Stimulated activated CD4-positive, alpha-beta T cell treated with anti-CD3 and anti-CD28 coated beads, Interleukin-1b, Interleukin-23, amount 100 ng/mL, for 48 hours (primary cell): ENCODE measurements at regions not wholly inside any gene's neighbourhood (a gene's known extent, or its start where the extent isn't known, plus 50 kb on each side); places are given as distances from the start of the nearest gene placed in this dataset.

Experiments
- DNase-seq: peaks from one replicate; pipeline ENCODE4 v3.0.0-alpha.2; 2020

DNA sequence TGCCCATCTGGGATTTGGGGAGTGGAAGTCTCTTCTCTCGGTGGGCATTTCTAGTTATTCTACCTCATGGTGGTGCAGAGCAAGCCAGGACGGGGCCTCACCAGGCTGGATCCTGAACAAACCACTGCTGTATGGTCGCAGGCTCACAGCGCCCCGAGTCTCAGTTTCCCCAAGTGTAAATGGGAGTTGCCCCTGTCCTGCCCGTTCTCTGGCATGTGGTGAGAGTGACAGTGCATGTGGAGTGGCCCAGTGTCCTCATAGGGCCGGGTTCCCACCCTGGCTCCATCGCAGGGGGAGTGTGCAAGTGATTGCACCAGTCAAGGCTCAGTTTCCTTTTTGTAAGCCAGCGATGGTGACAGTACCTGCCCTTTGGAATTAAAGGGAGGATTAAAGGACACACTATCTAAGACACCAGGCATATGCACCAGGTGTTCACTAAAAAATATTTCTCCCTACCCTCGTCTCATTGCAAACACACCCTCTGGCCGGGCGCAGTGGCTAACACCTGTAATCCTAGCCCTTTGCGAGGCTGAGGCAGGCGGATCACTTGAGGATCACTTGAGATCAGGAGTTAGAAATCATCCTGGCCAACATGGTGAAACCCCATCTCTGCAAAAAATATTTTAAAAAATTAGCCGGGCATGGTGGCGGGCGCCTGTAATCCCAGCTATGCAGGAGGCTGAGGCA, 173.3 kb upstream of the MYCN start:
- no peak for DNase-seq

DNA sequence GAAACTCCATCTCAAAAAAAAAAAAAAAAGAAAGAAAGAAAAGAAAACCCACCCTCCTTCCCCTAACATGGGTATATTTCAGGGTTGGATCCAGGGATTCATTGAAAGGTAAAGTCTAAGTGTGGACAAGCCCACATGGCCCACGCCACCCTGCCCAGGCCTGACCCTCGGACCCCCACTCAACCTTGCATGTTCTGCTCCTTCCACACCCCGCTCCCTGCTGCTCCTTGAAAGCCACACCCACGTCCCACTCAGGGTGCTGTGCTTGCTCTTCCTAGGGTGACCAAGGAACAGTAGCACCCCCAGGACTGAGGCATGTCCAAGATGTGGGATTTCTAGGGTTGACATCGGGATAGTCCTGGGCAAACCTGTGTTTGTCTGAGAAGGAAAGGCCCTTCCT, 172.7 kb upstream of the MYCN start:
- DNase-seq, result no peak

DNA sequence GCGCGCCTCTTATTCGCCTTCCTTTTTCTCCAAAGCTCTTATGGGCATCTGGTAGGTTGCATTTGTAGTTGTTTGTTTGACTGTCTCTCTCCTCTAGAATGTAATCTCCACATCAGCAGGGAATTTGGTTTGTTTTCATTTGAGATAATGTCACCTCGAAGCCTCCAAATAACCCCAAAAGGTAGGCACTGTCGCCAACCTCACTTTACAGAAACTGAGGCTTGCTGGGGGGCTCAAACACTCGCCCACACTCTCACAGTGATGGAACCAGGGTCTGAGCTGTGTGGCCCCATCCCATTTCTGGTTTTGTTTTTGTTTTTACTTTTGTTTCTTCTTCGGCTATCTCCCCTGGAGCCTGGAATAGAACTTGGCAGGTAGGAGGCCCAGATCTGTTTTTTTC, 172.2 kb upstream of the MYCN start:
- DNase-seq, result no peak

DNA sequence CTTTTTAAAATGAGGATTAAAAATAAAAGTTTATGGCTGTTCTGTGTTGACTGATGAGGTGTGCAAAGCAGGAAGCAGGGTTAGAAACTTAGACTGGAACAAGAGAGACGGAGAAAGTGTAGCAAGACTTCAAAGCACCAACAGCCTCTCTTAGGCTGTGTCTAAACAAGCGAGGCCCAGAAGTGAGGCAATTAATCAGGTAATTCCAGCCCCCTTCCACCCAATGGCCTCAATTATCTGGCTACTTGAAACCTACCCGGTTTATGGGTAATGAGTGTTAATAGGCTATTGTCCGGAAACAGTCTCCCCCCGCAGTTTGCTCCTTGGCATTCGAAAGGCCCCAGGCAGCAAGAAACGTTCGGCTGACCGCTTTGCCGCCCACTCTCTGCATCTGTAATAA, 171.7 kb upstream of the MYCN start:
- DNase-seq, result no peak

DNA sequence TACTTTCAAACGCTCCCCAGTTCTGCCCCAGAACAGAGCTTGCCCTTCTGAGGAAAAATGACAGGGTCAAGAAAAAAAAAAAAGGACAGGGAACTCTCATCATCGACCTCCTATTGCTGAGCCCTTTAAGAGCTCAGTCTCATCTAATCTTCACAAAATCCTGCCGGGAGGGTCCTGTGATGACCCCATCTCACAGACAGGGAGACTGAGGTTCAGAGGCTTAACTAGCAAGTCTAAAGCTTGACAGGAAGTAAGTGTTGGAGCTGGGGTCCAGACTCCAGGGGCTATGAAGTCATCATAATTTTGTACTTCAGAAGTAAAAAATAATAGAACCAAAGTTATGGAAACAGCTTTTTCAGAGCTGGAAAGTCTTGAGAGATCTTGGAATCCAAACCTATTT, 171.1 kb upstream of the MYCN start:
- no peak for DNase-seq

DNA sequence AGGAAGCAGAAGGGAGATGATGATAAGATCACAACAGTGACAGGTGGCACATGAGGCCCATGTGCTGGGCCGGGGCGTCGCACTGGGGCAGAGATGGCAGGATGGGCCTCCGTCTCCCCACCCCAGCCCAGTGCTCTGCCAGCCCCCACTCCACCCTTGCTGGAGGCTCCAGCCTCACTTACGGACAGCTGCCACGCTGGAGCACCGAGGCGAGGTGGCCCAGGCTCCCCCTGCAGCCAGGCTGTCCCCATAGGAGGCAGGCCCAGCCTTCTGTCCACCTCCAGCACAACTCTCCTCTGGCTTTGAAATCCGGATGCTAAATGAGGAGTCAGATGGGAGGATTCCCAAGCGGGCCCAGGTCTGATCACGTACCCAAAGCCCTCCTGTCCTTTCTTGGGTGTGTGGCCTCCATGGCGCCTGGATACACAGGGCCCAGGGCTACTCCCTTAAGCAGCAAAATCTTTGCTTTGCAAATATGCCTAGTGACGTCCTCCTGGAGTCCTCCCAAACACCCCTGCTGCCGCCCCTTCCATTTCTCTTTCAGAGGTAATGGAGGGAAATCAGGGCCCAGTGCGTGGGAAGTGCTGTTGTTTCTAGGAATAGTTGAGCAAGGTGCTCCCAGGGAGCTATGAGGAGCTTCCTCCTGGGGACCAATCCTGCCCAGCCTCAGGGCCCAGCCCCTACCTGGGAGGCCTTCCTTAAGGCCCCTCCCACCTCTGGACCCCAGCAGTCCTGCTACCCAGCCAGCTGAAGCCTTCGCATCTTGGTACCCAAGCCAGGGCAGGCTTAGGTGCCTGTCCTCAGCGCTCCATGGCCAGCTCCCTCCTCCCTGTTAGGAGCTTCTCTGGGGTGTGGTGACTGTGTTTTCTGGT, 170.4 kb upstream of the MYCN start:
- DNase-seq, result no peak

DNA sequence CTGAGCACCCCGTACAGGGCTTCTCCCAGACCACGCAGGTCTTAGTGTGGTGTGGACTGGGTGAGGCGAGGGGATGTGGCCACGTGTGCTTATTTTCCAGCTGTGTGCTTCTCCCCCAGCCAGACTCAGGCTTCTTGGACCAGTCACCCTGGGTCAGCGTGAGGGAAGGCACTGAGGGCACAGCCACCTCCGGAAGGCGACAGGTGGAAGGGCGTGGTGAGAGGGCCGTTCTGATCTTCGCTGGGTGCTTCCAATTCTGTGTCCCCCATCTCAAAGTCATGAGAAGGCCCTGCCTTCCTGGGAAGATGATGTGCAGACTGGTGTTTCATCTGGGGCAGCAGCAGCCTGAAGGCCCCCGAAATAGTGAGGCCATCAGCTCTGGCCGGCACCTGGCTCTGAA, 169.7 kb upstream of the MYCN start:
- DNase-seq, result no peak

DNA sequence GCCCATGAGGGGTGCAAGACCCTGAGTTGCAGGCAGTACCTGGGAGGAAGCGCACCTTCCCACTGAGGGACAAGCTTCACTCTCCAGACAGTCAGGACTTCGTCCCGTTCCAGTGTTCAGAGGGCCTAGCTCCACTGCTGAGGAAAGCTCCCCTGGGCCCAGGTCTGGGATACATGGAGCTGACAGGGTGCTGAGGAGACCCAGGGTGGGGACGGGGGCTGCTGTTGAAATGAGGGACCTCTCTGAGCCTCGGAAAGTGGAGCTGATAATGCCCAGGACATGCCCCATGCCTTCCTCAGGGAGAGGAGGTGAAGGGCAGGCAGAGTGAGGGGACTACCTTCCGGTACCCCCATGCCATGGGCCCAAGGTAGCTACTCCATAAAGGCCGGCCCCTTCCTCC, 169.2 kb upstream of the MYCN start:
- DNase-seq, result no peak

DNA sequence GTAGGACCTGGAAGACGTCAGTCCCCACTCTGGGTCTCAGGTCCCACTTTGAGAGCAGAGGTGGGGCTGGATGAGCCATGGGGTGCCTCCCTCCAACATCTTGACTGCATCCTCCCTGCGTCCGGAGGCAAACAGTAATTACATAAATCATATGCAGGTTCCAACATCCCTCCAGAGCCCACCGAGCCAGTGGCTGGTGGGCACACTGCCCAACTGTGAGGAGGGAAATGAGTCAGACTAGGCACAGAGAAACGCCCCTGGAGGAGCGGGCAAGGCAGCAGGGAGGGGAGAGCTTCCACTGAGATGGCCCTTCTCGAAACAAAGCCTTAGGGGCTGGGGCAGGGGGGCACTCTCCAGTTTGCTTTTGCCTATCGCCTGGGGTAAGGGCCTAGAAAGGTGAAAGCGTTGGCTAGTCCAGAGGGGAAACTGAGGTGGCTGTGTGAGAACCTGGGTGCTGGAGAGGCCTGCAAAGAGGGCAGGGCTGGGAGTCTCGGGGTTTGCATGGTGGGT, 168.2 kb upstream of the MYCN start:
- DNase-seq, result no peak

DNA sequence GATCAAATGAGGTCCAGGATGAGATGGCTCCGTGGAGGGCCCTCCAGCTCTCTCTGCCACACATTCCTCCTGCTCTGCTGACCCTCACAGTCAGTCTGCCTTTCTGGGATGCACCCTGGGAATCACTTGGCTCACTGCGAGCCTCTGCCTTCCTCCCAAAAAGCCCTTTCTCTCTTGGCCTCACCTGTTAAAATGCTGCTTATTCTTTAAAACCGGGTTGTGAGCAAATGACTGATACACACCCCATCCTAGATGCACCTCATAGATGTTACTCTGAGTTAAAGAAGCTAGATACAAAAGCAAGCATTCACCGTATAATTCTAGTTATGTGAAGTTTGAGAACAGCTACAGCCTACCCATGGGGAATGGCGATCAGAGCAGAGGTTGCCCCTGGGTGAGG, 167.7 kb upstream of the MYCN start:
- DNase-seq, result no peak

DNA sequence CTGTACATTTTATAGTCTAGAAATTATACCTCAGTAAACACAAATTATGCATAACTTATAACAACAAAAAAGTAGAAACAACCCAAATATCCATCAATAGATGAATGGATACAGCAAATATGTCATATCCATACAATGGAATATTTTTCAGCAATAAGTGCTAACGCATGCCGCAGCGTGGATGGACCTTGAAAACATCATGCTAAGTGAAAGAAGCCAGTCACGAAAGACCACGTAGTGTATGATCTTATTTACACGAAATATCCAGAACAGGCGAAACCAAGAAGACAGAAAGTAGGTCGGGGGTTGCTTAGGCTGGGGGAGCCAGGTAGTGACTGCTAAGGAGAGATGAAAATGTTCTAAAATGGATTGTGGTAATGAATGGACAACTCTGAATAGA, 167.1 kb upstream of the MYCN start:
- DNase-seq, result no peak

DNA sequence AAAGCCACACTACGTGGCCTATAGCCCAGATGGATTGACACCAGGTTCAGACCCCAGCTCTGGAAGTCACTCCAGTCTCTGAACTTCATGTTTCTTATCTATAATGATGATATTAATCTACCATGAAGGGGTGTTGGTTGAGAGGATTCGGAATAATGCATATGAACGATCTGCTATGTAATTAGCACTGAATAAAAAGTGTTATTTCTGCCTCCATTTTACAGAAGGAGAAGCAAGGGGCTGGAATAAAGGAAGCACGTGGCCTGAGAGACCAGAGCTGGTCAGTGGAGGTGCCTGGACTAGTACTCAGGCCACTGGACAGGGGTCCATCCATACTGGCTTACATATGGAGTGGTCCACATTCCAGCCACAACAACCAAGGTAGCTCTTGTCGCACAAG, 166.5 kb upstream of the MYCN start:
- no peak for DNase-seq

DNA sequence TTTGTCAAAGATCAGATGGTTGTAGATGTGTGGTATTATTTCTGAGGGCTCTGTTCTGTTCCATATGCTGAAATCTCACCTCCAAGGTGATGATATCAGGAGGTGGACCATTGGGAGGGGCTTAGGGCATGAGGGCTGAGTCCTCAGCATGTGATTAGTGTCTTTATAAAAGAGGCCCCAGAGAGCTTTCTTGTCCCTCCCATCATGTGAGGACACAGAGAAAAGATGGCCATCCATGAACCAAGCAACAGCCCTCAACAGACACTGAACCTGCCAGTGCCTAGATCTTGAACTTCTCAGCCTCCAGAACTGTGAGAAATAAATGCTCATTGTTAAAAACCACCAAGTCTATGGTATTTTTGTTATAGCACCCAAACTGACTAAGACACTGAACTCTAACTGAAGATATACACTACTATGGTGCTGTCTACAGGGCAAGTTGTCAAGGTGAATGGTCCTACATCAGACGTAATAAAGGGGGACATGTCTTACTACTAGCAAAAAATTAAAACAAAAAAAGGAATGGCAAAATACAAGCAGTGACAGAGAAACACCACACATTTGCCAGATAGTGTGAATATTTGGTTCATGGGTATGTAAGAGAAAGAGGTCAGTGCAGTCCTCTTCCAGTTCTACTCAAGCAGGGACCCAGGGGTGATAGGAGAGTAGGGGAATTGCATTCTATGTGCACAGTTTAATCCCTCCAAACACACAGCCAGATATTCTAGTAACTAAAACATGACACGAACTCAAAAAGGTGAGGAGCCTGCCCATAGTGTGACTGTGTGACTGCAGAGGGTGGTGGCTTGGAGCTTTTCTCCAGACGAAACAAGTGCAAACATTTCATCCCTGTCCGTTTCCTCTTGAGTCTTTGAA, 164.4 kb upstream of the MYCN start:
- DNase-seq, result no peak

DNA sequence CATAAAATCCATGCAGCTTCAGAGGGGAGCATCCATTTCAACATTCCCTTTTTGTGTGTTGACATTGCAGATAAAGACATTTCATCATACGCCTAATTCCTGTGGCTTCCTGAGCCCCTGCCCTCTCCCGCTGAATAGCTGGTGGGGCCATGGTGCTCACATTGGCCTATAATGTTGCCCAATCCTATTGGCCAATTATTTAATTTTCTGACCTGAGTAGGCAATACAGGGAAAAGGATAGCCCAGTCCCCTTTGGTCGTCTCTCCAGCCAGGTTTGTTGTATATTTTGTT, 163.8 kb upstream of the MYCN start:
- DNase-seq, result no peak

DNA sequence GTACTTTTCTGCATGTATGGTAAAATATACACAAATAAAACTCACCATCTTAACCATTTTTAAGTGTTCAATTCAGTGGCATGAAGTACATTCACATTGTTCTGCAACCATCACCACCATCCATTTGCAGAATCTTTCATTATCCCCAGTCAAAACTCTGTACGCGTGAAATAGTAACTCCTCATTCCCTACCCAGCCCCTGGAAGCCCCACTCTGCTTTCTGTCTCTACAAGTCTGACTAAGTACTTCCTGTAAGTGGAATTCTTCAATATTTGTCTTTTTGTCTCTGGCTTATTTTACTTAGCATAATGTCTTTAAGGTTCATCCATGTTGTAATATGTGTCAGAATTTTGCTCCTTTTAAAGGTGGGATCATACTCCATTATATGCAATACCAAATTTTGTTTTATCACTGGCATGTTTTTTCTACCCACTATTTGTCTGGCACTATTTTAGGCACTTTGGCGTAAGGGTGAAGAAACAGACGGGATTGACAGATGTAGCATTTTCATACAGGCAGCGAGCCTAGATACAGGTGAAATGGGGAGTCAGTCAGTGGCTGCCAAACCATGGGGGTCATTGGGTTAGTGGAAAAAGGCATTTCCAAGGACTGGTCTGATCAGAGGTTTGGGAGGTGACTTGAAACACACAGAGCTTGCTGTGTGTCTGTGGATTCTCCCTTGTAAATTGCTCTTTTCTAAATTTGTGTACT, 163.2 kb upstream of the MYCN start:
- no peak for DNase-seq

DNA sequence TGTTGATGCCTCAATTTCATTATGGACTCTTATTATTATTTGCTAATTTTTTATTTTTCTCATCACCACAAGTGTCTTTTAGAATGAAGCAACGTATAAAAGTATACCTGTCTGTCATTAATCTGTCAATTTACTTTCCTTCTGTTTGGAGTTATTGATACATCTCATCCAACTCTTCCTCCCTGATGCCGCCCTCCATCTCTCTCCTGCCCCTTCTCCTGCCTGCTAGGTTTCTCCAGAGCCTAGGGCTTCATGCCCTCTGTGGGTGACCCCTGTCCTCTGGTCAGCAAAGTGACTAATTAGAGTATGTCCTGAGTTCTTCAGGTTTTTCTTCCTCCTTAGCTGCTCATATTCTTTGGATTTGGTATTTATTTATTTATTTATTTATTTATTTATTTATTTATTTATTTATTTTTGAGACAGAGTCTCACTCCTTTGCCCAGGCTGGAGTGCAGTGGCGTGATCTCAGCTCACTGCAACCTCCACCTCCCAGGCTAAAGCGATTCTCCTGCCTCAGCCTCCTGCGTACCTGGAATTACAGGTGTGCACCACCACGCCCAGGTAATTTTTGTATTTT, 162.5 kb upstream of the MYCN start:
- DNase-seq, result no peak

DNA sequence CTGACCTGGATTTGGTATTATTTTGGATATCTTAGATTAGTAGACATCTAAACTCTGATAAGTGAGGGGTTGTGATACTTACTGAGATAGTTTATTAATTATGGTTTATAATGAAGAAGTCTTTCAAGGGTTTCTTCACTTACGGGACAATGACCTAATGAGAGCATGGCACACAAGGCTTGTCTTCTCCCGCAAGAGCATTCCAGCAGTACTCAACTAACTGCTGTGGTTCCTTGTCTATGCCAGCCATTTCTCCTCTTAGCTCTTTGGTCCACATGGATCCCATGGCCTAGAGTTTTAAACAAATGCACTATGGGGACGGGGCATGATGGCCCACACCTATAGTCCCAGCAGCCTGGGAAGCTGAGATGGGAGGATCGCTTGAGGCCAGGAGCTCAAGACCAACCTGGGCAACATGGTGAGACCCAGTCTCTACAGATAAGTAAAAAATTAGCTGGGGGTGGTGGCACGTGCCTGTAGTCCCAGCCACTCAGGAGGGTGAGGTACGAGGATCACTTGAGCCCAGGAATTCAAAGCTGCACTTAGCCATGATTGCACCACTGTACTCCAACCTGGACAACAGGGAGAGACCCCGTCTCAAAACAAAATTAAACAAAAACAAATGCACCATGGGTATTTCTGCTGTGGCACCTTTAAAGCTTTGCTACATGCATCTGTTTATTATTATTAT, 161.7 kb upstream of the MYCN start:
- no peak for DNase-seq

DNA sequence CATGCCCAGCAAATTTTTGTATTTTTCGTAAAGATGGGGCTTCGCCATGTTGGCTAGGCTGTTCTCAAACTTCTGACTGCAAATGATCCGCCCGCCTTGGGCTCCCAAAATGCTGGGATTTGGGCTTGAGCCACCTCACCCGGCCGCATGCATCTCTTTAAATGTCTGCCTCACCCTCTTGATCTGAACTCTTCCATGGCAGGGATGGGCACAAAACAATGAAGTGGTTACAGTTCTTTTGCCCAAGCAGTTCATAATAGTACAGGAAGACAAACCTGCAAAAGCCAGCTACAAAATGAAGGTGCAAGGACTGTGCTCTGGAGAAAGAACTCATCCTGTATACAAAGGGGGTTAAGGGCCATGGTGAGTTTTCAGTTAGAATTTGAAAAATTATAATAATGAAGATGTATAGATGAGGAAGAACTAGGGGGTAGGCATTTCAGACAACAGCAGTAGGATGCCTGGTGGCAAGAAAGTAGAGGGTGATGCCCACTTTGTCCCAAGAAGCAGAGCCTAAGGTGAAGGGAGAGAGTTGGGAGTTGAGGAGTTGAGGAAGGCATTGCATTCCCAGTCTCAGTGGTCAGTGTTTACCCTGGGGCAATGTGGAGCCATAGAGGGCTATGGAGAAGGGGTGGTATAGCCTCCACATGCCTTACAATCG, 160.8 kb upstream of the MYCN start:
- no peak for DNase-seq

DNA sequence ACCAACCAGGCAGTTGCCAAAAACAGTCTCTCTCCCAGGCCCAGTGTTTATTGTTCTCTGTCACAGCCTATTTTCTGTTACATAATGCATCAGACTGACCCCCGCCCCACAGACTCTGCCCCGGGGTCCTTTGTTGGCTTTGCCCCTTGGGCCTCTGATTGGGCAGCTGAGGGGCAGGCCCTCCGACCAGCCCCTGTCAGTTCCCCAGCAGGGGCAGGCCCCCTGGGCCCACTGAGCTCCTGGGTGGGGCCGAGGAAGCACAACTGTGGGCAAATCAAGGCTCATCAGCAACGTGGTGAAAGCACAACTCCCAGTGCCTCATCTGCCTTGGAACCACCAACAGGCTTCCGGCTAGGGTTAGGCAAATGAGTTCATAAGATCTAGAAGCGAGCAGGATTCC, 160.1 kb upstream of the MYCN start:
- DNase-seq, result no peak

DNA sequence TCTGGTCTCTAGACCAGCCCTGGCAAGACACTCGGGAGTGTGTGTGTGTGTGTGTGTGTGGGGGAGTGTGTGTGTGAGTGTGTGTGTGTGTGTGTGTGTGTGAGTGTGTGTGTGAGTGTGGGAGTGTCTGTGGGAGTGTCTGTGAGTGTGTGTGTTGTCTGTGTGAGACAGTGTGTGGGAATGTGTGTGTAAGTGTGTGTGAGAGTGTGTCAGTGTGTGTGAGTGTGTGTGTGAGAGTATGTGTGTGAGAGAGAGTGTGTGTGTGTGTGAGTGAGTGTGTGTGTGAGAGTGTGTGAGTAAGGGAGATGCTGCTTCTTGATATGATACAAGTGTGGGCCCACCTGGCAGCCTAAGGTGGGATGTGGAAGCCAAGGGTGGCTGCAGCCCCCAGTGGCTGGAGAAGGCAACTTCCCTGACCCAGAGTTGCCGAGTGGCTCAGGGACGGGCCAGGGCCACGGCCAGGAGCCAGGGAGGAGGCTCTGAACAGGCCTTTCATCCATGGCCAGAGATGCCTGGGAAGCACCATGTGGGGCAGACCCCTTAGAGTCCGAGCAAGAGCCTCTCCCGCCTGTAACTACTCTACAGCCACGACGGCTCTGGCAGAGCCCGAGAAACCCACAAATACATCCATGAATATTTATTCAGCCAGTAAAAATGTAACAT, 159.3 kb upstream of the MYCN start:
- no peak for DNase-seq
